ENCODE measurements at regions not wholly inside any gene's neighbourhood (a gene's known extent, or its start where the extent isn't known, plus 50 kb on each side); places are given as distances from the start of the nearest gene placed in this dataset.

DNA sequence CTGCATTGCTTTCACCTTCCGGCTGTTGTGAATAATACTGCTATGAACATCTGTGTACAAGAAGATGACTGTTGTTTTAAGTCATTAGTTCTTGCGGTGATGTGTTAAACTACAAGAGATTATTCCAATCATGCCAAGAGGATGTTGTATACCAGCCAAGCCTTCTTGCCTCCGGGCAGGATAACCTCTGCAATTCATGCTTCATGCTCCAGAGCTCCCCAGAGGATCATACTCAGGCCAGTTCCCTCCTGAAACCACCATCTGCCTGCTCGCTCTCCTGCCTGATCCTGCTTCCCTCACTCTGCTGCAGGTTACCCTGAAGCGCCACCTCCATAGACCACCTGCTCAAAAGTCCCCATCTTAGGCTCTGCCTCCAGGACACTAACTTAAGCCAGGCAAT lies 187.1 kb upstream of the PROK2 start:
- no peak overlapping the region for H3K4me2 ChIP-seq (ENCODE audit: low read depth, low read length, poor library complexity, severe bottlenecking)
- no peak overlapping the region for H2AFZ ChIP-seq (ENCODE audit: low read depth, low read length, severe bottlenecking)
- H3K27ac ChIP-seq (ENCODE audit: low read depth, low read length): no peak overlapping the region
- no peaks in the 10 kb centered on the region for H3K9me3 ChIP-seq (ENCODE audit: insufficient read depth, low read length)
- no peaks in the 10 kb centered on the region for H3K36me3 ChIP-seq (ENCODE audit: low read length)
- H3K9me2 ChIP-seq (replicated peaks; ENCODE audit: insufficient read depth, low read length): no peaks in the 10 kb centered on the region
- TF ChIP-seq EZH2phosphoT487 (conservative IDR thresholded peaks at IDR 0.05; ENCODE audit: low read length): no peak
- TF ChIP-seq, protein P1, sequence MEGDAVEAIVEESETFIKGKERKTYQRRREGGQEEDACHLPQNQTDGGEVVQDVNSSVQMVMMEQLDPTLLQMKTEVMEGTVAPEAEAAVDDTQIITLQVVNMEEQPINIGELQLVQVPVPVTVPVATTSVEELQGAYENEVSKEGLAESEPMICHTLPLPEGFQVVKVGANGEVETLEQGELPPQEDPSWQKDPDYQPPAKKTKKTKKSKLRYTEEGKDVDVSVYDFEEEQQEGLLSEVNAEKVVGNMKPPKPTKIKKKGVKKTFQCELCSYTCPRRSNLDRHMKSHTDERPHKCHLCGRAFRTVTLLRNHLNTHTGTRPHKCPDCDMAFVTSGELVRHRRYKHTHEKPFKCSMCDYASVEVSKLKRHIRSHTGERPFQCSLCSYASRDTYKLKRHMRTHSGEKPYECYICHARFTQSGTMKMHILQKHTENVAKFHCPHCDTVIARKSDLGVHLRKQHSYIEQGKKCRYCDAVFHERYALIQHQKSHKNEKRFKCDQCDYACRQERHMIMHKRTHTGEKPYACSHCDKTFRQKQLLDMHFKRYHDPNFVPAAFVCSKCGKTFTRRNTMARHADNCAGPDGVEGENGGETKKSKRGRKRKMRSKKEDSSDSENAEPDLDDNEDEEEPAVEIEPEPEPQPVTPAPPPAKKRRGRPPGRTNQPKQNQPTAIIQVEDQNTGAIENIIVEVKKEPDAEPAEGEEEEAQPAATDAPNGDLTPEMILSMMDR (IDR thresholded peaks at IDR 0.05; ENCODE audit: insufficient read depth, low read length, poor library complexity, severe bottlenecking): no peak
- no peaks in the 10 kb centered on the region for H3K79me2 ChIP-seq (ENCODE audit: insufficient read depth, low read length)
- H3K9ac ChIP-seq (ENCODE audit: low read length): no peak overlapping the region
- H4K20me1 ChIP-seq (ENCODE audit: low read depth, low read length): no peaks in the 10 kb centered on the region
- no peaks in the 10 kb centered on the region for H3K27me3 ChIP-seq (ENCODE audit: low read length)
- no peaks in the 10 kb centered on the region for H3F3A ChIP-seq (ENCODE audit: insufficient read depth)
- H3K4me3 ChIP-seq (ENCODE audit: insufficient read depth, low read length, poor library complexity, severe bottlenecking): no peak overlapping the region

DNA sequence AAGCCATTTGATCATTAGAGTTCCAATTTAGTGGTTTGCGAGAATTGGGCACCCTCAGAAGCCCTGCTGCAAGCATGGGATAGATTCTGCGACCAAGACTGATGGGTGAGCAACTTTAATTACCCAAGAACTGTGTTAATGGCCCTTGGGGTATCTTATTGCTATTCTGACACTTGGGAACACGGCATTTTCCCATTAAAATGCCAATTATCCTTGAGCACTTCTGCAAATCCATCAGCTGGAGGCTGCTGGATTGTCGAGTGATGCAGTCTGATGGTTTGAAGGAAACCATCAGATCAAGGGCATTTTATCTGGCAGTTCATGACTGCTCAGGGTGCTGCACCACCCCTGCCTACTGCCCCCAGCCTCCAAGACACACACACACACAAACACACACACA lies 183.6 kb upstream of the PROK2 start:
- no peak overlapping the region for H2AFZ ChIP-seq (ENCODE audit: low read depth, low read length, severe bottlenecking)
- H3K9me3 ChIP-seq (ENCODE audit: insufficient read depth, low read length): no peaks in the 10 kb centered on the region
- H3K27me3 ChIP-seq (ENCODE audit: low read length): no peaks in the 10 kb centered on the region
- no peak overlapping the region for H3K4me3 ChIP-seq (ENCODE audit: insufficient read depth, low read length, poor library complexity, severe bottlenecking)
- H3K79me2 ChIP-seq (ENCODE audit: insufficient read depth, low read length): no peaks in the 10 kb centered on the region
- H3K36me3 ChIP-seq (ENCODE audit: low read length): no peaks in the 10 kb centered on the region
- H3F3A ChIP-seq (ENCODE audit: insufficient read depth): no peaks in the 10 kb centered on the region
- no peak overlapping the region for H3K27ac ChIP-seq (ENCODE audit: low read depth, low read length)
- TF ChIP-seq, protein P1 (IDR thresholded peaks at IDR 0.05; ENCODE audit: insufficient read depth, low read length, poor library complexity, severe bottlenecking): no peak
- TF ChIP-seq EZH2phosphoT487 (conservative IDR thresholded peaks at IDR 0.05; ENCODE audit: low read length): no peak
- no peak overlapping the region for H3K9ac ChIP-seq (ENCODE audit: low read length)
- H3K4me2 ChIP-seq (ENCODE audit: low read depth, low read length, poor library complexity, severe bottlenecking): no peak overlapping the region
- H4K20me1 ChIP-seq (ENCODE audit: low read depth, low read length): no peaks in the 10 kb centered on the region
- no peaks in the 10 kb centered on the region for H3K9me2 ChIP-seq (replicated peaks; ENCODE audit: insufficient read depth, low read length)

- Histone ChIP-seq H3K79me2 (ENCODE audit: insufficient read depth, low read length) (no peaks in the 10 kb centered on the region), H4K20me1 (ENCODE audit: low read depth, low read length) (no peaks in the 10 kb centered on the region), H3K4me2 (ENCODE audit: low read depth, low read length, poor library complexity, severe bottlenecking) (no peak overlapping the region), H3K4me3 (ENCODE audit: insufficient read depth, low read length, poor library complexity, severe bottlenecking) (no peak overlapping the region), H3K27me3 (ENCODE audit: low read length) (no peaks in the 10 kb centered on the region), H3K36me3 (ENCODE audit: low read length) (no peaks in the 10 kb centered on the region), H3K9me2 (replicated peaks; ENCODE audit: insufficient read depth, low read length) (no peaks in the 10 kb centered on the region), H2AFZ (ENCODE audit: low read depth, low read length, severe bottlenecking) (no peak overlapping the region), H3K27ac (ENCODE audit: low read depth, low read length) (no peak overlapping the region), H3K9me3 (ENCODE audit: insufficient read depth, low read length) (no peaks in the 10 kb centered on the region), H3K9ac (ENCODE audit: low read length) (no peak overlapping the region), H3F3A (ENCODE audit: insufficient read depth) (no peaks in the 10 kb centered on the region)
- TF ChIP-seq EZH2phosphoT487 (conservative IDR thresholded peaks at IDR 0.05; ENCODE audit: low read length): no peak
- TF ChIP-seq, protein P1 (IDR thresholded peaks at IDR 0.05; ENCODE audit: insufficient read depth, low read length, poor library complexity, severe bottlenecking): no peak
These were observed 181.2 kb upstream of the PROK2 start for GRCh38 chr3:71966185-71966584.

All from SU-DHL-6 (cell line).